ENCODE measurements at regions not wholly inside any gene's neighbourhood (a gene's known extent, or its start where the extent isn't known, plus 50 kb on each side); places are given as distances from the start of the nearest gene placed in this dataset.
A peak's percentile ranks its signal among the peaks of the same experiment; 100 is the strongest.
"Not testable (repeated sequence)": the region's sequence is repeated elsewhere in the genome, so short reads cannot be mapped to it uniquely, and the experiment has no call there.

GRCh38 chr4:121616449-121616848 lies 80.3 kb downstream of the ANXA5 start:
- DNase-seq (ENCODE audit: low spot score): not testable (repeated sequence)

GRCh38 chr4:121614101-121614500 lies 82.7 kb downstream of the ANXA5 start:
- no peak for DNase-seq (ENCODE audit: low spot score)

GRCh38 chr4:121599049-121599448 lies 97.7 kb downstream of the ANXA5 start:
- no peak for DNase-seq (ENCODE audit: low spot score)

GRCh38 chr4:121597346-121597934 lies 99.3 kb downstream of the ANXA5 start:
- DNase-seq (ENCODE audit: low spot score): no peak

GRCh38 chr4:121594796-121595526 lies 101.8 kb downstream of the ANXA5 start:
- DNase-seq (ENCODE audit: low spot score): no peak

- DNase-seq (ENCODE audit: low spot score): no peak
Measured at GRCh38 chr4:121593760-121594159, 103.0 kb downstream of the ANXA5 start.

- not testable (repeated sequence) for DNase-seq (ENCODE audit: low spot score)
Measured at GRCh38 chr4:121592257-121592656, 104.5 kb downstream of the ANXA5 start.

- no peak for DNase-seq (ENCODE audit: low spot score)
Measured at GRCh38 chr4:121584836-121585235, 111.9 kb downstream of the ANXA5 start.

GRCh38 chr4:121583396-121583795 lies 113.4 kb downstream of the ANXA5 start:
- DNase-seq (ENCODE audit: low spot score): no peak

GRCh38 chr4:121582296-121582695 lies 114.5 kb downstream of the ANXA5 start:
- DNase-seq (ENCODE audit: low spot score): no peak

GRCh38 chr4:121575392-121575791 lies 121.4 kb downstream of the ANXA5 start:
- DNase-seq (ENCODE audit: low spot score): not testable (repeated sequence)

- DNase-seq (ENCODE audit: low spot score): no peak
Measured at GRCh38 chr4:121574618-121575017, 122.2 kb downstream of the ANXA5 start.

GRCh38 chr4:121567748-121568147 lies 129.0 kb downstream of the ANXA5 start:
- DNase-seq (ENCODE audit: low spot score): no peak

GRCh38 chr4:121564840-121565375 lies 131.9 kb downstream of the ANXA5 start:
- DNase-seq (ENCODE audit: low spot score): no peak

GRCh38 chr4:121562811-121563210 lies 134.0 kb downstream of the ANXA5 start:
- DNase-seq (ENCODE audit: low spot score): no peak

- DNase-seq (ENCODE audit: low spot score): peak; percentile 4
Measured at GRCh38 chr4:121555315-121556107, 141.3 kb downstream of the ANXA5 start.

GRCh38 chr4:121554382-121554781 lies 142.4 kb downstream of the ANXA5 start:
- peak; percentile 15 for DNase-seq (ENCODE audit: low spot score)

GRCh38 chr4:121551881-121552280 lies 144.9 kb downstream of the ANXA5 start:
- DNase-seq (ENCODE audit: low spot score): no peak

- no peak for DNase-seq (ENCODE audit: low spot score)
Measured at GRCh38 chr4:121551271-121551670, 145.5 kb downstream of the ANXA5 start.

GRCh38 chr4:121541696-121542095 lies 155.1 kb downstream of the ANXA5 start:
- no peak for DNase-seq (ENCODE audit: low spot score)

GRCh38 chr4:121535351-121535750 lies 154.5 kb upstream of the QRFPR start:
- DNase-seq (ENCODE audit: low spot score): no peak

- DNase-seq (ENCODE audit: low spot score): no peak
Measured at GRCh38 chr4:121534187-121534586, 153.4 kb upstream of the QRFPR start.

All from umbilical cord (tissue), 1 donor.